GM12878 (cell line): ENCODE measurements at regions not wholly inside any gene's neighbourhood (a gene's known extent, or its start where the extent isn't known, plus 50 kb on each side); places are given as distances from the start of the nearest gene placed in this dataset.

Experiments
- CTCF ChIP-seq, 3 experiments: IDR thresholded peaks in 2 of 3; conservative IDR thresholded peaks in 1 of 3; 2 replicates each; pipeline ENCODE4 v1.5.1; 2011; ENCODE audit warnings: low read depth in 3 of 3, low read length in 3 of 3, mild to moderate bottlenecking in 3 of 3, control low read depth in 2 of 3, moderate library complexity in 2 of 3, inconsistent platforms in 1 of 3, mixed read lengths in 1 of 3; ENCODE audit not compliant: control insufficient read depth in 2 of 3, insufficient read depth in 1 of 3; ENCODE audit errors: extremely low read depth in 1 of 3
- FOS ChIP-seq: IDR thresholded peaks from 3 replicates; pipeline ENCODE4 v1.6.1; 2011; ENCODE audit warnings: borderline replicate concordance; ENCODE audit not compliant: insufficient read length; ENCODE audit errors: extremely low read depth
- NFYA ChIP-seq: IDR thresholded peaks from 2 replicates; pipeline ENCODE4 v1.6.1; 2011; ENCODE audit warnings: low read depth, mild to moderate bottlenecking, low read length, improper control_type of control experiment, borderline replicate concordance
- POLR2AphosphoS5 ChIP-seq: IDR thresholded peaks from 2 replicates; pipeline ENCODE4 v1.6.1; 2011; ENCODE audit warnings: mild to moderate bottlenecking, low read length, inconsistent platforms
- TCF12 ChIP-seq: IDR thresholded peaks from 2 replicates; pipeline ENCODE4 v1.6.1; 2011; ENCODE audit warnings: low read depth, mild to moderate bottlenecking, low read length
- TF ChIP-seq, protein P1 (sequence below): fragments of 450-650 bp; IDR thresholded peaks from 2 replicates; pipeline ENCODE4 v1.6.1; 2017; ENCODE audit warnings: mild to moderate bottlenecking, moderate library complexity

GRCh38 chr5:57566914-57567313 is 84.3 kb upstream of the ACTBL2 start:
- TF ChIP-seq POLR2AphosphoS5 (no peak), NFYA (no peak), CTCF (IDR thresholded peaks at IDR 0.05 in 2 of 3, conservative IDR thresholded peaks at IDR 0.05 in 1 of 3; ENCODE audit: control insufficient read depth in 2 of 3, extremely low read depth in 1 of 3, insufficient read depth in 1 of 3, low read depth in 3 of 3, low read length in 3 of 3) (no peak), FOS (no peak), TCF12 (no peak)
- TF ChIP-seq, protein P1, sequence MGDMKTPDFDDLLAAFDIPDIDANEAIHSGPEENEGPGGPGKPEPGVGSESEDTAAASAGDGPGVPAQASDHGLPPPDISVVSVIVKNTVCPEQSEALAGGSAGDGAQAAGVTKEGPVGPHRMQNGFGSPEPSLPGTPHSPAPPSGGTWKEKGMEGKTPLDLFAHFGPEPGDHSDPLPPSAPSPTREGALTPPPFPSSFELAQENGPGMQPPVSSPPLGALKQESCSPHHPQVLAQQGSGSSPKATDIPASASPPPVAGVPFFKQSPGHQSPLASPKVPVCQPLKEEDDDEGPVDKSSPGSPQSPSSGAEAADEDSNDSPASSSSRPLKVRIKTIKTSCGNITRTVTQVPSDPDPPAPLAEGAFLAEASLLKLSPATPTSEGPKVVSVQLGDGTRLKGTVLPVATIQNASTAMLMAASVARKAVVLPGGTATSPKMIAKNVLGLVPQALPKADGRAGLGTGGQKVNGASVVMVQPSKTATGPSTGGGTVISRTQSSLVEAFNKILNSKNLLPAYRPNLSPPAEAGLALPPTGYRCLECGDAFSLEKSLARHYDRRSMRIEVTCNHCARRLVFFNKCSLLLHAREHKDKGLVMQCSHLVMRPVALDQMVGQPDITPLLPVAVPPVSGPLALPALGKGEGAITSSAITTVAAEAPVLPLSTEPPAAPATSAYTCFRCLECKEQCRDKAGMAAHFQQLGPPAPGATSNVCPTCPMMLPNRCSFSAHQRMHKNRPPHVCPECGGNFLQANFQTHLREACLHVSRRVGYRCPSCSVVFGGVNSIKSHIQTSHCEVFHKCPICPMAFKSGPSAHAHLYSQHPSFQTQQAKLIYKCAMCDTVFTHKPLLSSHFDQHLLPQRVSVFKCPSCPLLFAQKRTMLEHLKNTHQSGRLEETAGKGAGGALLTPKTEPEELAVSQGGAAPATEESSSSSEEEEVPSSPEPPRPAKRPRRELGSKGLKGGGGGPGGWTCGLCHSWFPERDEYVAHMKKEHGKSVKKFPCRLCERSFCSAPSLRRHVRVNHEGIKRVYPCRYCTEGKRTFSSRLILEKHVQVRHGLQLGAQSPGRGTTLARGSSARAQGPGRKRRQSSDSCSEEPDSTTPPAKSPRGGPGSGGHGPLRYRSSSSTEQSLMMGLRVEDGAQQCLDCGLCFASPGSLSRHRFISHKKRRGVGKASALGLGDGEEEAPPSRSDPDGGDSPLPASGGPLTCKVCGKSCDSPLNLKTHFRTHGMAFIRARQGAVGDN = no peak
